G401 (cell line): ENCODE measurements at regions not wholly inside any gene's neighbourhood (a gene's known extent, or its start where the extent isn't known, plus 50 kb on each side); places are given as distances from the start of the nearest gene placed in this dataset.
A peak's percentile ranks its signal among the peaks of the same experiment; 100 is the strongest.

Experiments
- DNase-seq: peaks from one replicate; pipeline ENCODE4 v3.0.0-alpha.2; 2015; ENCODE audit warnings: low spot score
- in situ Hi-C: cut with HindIII; loops from 2 replicates; pipeline ENCODE4 v1.10.0; 2016; ENCODE audit warnings: low sequenced_read_pairs, mixed read lengths

DNA sequence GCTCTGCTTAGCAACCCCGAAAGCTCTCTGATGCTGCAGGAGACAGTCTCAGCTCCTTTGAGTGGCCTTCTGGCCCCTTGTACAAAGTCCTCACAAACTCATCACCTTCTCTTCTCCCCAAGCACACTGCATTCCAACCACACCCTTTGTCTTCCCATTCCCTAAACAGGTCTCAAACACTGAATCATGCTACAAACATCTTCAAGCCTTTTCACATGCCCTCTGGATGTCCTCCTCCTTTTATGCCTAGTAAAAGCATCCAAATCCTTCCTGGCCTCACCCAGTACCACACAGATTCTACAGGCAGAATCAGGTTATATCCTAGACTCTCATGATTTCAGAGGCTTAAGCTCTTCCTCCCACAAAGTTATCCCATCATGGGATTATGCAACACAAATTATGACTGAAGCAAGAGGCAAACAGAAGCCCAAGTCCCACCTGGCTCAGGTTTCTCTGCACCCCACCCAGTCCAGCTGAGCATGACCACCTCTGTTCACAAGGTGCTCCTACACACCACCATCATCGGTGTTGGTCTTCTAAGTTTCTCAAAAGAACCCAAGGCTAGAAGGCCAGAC, 61.4 kb upstream of the PCED1B start:
- no peak for DNase-seq
- in situ Hi-C loops = no loop called here

DNA sequence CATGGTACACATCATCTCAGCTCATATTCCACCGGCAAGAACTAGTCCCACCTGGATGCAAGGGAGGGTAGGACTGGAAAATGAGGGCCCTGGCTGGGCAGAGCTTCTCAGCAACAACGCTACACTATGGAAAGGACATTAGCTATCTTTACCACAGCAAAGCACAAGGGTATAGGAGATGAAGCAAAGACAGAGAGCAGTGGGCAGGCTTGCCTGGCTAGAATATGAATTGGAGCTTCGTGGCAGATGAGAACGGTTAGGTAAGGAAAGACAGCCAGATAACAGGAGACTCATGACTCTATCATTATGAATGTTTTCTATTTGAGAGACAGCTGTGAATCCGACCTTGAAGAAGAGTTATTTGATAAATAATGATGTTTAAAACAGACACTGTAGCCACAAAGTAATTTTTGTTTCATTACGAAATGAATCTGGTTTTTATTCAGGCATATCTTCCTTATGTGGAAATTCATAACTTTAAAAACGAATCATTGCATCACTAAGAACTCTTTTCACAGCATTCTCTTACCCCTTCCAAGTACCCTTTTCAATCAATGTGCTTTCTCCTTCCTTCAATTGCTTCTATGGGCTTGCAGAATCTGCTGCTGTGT, 59.1 kb upstream of the PCED1B start:
- DNase-seq = no peak
- in situ Hi-C loops = no loop called here

DNA sequence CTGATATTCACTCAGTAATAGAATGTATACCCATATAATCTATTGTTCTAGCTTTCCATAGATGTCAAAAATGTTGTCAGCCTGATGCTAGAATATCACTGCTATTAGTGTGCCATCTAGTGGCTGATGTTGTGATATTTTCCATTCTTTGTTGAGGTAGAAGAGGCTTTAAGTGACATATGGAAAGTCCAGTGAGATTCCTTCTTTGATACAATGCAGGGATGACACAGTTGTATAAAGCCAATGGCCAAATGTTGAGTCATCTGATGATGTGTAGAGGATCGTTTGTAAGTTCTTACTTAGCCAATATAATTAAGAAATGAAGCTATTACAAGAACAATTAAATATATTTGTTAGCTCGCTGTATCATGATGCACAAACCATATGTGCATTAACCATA, 58.1 kb upstream of the PCED1B start:
- DNase-seq = peak; percentile 57
- in situ Hi-C loops = no loop called here

DNA sequence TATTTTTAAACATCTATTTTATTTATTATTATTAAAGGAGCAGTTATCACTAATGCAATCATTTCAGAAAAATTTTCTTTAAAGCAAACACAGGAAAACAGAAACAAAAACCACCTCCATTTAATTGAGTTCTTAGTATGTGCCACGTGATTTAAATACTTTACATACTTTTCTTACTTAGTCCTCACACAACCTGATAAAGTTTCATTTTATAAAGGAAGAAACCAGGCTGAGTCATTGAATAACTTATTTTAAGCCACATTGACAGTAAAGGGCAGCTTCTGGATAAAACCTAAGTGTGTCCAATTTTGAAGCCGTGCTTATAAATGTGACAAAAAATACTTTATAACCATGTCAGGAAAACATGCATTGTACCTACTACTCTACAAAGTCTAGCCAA, 57.1 kb upstream of the PCED1B start:
- in situ Hi-C loops = no loop called here

DNA sequence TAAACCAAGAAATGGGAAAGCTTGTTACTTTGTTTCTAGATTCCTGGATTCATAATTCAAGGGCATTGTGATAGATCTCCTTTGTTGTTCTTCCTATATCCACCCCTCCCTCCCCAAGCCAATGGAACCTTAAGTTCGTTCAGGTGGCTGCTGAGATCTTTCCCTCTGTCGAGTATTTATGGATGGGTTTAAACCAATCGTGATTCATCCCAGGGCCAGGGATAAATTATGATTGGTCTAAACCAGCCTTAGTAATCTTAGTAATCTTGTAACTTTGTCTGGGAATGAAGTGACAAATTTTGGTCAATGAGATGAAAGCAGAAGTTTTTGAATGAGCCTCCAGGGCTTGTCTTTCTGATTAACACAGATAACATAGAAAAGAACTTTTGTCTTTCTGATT, 56.1 kb upstream of the PCED1B start:
- in situ Hi-C loops = no loop called here
- DNase-seq = no peak

More for the DNA sequence above, 57.1 kb upstream of the PCED1B start:
- no peak for DNase-seq

DNA sequence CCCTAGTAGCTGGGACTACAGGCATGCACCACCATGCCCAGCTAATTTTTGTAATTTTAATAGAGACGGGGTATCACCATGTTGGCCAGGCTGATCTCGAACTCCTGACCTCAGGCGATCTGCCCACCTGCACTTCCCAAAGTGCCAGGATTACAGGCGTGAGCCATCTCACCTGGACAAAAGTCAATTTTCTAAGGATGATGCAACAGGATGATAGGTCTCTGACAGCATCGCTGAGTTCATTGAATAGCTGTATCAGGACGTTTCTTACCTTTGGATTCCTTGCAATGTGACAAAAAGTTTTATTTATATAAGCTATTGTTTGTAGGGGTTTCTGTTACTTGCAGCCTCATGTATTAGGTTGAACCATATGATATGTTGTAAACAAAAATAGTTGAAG, 55.5 kb upstream of the PCED1B start:
- in situ Hi-C loops = no loop called here
- DNase-seq = no peak

DNA sequence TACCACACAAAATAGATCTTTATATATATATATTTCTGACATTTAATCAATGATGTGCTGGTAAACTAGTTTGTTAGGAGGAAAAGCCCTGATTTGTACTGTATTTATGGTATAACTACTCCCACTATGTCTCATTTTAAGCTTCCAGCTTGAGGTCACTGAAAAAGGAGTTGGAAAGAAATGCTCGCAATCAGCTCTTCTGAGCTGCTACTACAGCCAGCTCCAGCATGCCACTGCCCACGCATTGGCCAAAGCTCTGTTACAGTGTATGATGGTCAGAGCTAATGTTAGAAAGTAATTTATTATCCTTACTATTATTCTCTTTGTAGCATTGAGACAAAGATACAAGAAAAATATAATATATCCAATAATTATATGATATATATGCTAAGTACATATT, 55.0 kb upstream of the PCED1B start:
- DNase-seq = no peak
- in situ Hi-C loops = no loop called here

DNA sequence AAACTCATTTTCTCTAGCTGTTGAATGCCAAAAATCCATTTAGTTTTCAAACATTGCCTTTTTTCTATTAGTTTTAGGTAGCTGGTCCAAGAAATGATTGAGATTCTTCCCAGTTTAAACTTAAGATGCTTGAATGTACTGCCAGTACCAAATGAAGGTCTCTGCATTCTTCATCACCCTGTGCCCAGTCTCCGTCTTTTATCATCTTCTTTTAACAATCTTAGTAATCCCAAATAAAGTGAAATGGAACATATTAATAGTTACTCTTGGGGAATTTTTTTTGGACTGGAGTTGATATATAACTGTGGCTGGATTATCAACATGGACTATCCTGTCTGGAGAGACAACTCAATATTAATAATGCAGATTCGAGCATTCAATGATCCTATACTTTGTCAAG, 54.1 kb upstream of the PCED1B start:
- DNase-seq = no peak
- in situ Hi-C loops = no loop called here

DNA sequence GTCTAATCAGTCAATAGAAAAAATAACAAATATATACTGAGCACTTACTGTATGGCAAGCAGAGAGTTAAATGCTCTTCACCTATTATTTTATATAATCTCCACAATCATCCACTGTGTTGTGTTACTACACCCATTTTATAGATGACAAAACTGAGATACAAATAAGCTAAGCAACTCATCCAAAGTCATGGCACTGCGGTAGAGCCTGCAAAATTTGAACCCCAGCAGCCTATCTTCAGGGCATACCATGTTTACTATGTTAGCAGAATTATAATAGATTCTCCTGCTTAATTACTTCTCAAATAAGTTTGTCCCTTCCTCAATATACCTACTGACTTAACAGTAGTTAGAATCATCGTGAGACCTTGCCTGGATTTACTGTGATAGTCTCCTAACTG, 53.6 kb upstream of the PCED1B start:
- in situ Hi-C loops = no loop called here
- DNase-seq = no peak

DNA sequence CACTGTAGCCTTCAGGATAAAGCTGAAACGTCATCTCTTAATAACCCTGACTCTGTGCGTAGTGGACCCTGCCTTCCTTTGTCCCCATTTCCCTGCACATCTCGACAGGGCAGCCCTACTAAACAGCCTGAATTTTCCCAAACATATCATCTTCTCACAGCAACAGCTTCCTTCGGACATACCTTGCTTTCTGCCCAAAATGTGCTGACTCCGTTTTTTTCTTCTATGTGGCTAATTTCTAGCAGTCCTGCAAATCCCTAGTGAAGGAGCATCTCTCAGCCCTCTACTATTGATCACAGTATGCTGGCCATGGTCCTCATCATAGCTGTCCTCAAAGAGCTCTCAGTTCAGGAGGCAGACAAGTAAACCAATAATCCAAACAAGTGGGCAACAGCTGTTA, 53.1 kb upstream of the PCED1B start:
- in situ Hi-C loops = no loop called here
- no peak for DNase-seq
